ENCODE measurements at regions not wholly inside any gene's neighbourhood (a gene's known extent, or its start where the extent isn't known, plus 50 kb on each side); places are given as distances from the start of the nearest gene placed in this dataset.
"Not testable (repeated sequence)": the region's sequence is repeated elsewhere in the genome, so short reads cannot be mapped to it uniquely, and the experiment has no call there.

- TF ChIP-seq, protein P1, sequence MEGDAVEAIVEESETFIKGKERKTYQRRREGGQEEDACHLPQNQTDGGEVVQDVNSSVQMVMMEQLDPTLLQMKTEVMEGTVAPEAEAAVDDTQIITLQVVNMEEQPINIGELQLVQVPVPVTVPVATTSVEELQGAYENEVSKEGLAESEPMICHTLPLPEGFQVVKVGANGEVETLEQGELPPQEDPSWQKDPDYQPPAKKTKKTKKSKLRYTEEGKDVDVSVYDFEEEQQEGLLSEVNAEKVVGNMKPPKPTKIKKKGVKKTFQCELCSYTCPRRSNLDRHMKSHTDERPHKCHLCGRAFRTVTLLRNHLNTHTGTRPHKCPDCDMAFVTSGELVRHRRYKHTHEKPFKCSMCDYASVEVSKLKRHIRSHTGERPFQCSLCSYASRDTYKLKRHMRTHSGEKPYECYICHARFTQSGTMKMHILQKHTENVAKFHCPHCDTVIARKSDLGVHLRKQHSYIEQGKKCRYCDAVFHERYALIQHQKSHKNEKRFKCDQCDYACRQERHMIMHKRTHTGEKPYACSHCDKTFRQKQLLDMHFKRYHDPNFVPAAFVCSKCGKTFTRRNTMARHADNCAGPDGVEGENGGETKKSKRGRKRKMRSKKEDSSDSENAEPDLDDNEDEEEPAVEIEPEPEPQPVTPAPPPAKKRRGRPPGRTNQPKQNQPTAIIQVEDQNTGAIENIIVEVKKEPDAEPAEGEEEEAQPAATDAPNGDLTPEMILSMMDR (conservative IDR thresholded peaks at IDR 0.05; ENCODE audit: low read length), result not testable (repeated sequence)
- not testable (repeated sequence) for TF ChIP-seq EZH2phosphoT487 (IDR thresholded peaks at IDR 0.05; ENCODE audit: borderline replicate concordance)
These were observed 145.3 kb downstream of the SYT15 start for GRCh38 chr10:46724258-46724657.

All from Loucy (cell line).